ENCODE measurements at regions not wholly inside any gene's neighbourhood (a gene's known extent, or its start where the extent isn't known, plus 50 kb on each side); places are given as distances from the start of the nearest gene placed in this dataset.

DNA sequence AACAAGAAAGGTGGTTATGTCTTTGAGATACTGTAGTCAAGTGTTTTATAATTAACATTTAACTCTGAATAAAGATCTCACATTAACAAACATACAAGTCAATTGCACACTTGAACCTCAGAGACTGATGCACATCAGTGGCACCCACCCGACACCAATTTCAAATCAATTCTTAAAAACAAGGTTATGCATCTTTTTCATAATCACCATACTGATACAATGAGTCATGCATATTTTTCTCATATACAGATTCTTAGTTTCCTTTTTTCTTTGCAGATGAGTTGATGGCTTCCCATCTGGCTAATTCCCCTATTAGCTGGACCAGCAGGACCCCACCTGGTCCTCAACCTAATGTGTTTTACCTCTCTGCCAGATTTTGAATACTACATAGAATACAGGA, 136.2 kb upstream of the RPL34 start:
- H3K27me3 Mint-ChIP-seq (ENCODE audit: low read depth in 3 of 3) = peaks cover 0 to 1% (median 0%) of the 10 kb centered on the region in 3 donors
- peaks cover 0 to 11% (median 3%) of the 10 kb centered on the region in 7 donors for H3K9me3 Mint-ChIP-seq

DNA sequence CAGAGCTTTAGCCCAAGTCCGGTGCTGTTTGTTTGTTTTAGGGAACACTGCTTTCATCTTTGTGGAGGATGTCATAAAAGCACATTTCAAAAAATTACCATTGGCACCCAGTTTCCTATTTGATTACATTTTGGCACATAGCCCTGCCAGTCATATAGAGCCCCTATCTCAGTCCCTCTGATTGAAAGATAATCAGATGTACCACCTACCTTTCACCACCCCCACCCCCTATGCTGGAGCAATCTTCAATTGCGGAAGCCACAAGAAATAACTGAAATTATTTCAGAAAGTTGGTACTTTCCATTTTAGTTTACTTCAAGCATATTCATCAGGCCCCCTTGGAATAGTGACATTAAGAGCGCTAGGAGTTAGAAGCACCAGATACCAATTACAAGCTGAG, 136.7 kb upstream of the RPL34 start:
- Histone ChIP-seq H3K36me3 (replicated peaks in 1 of 2; ENCODE audit: control insufficient read depth in 1 of 2, insufficient read depth in 2 of 2, low read length in 2 of 2) (no peaks in the 10 kb centered on the region), H4K20me1 (ENCODE audit: insufficient read depth, low read length) (no peaks in the 10 kb centered on the region), H3K79me2 (ENCODE audit: insufficient read depth, low read length) (no peaks in the 10 kb centered on the region), H3K9ac (ENCODE audit: insufficient read depth, low read length, poor library complexity, severe bottlenecking) (no peak overlapping the region), H3K4me3 (replicated peaks in 1 of 3; ENCODE audit: low read depth in 2 of 3, low read length in 3 of 3) (no peak overlapping the region), H3K27me3 (ENCODE audit: control insufficient read depth in 2 of 2, insufficient read depth in 2 of 2, low read length in 2 of 2) (no peaks in the 10 kb centered on the region), H3K4me2 (replicated peaks; ENCODE audit: extremely low read depth, low read length, poor library complexity, severe bottlenecking) (no peak overlapping the region), H3K4me1 (ENCODE audit: control insufficient read depth in 1 of 2, insufficient read depth in 2 of 2, low read length in 2 of 2) (no peaks in the 10 kb centered on the region), H3K27ac (ENCODE audit: low read depth in 1 of 2, low read length in 2 of 2) (no peak overlapping the region), H3K9me3 (replicated peaks in 1 of 2; ENCODE audit: control insufficient read depth in 1 of 2, insufficient read depth in 1 of 2, low read length in 2 of 2) (peaks cover 0 to 3% of the 10 kb centered on the region in 2 donors), H2AFZ (ENCODE audit: insufficient read depth, low read depth, low read length, poor library complexity, severe bottlenecking) (no peak overlapping the region)
- H3K27me3 Mint-ChIP-seq (ENCODE audit: low read depth in 3 of 3) = peaks cover 0 to 1% (median 0%) of the 10 kb centered on the region in 3 donors
- no peak overlapping the region for H3K27ac Mint-ChIP-seq
- TF ChIP-seq, protein P1, sequence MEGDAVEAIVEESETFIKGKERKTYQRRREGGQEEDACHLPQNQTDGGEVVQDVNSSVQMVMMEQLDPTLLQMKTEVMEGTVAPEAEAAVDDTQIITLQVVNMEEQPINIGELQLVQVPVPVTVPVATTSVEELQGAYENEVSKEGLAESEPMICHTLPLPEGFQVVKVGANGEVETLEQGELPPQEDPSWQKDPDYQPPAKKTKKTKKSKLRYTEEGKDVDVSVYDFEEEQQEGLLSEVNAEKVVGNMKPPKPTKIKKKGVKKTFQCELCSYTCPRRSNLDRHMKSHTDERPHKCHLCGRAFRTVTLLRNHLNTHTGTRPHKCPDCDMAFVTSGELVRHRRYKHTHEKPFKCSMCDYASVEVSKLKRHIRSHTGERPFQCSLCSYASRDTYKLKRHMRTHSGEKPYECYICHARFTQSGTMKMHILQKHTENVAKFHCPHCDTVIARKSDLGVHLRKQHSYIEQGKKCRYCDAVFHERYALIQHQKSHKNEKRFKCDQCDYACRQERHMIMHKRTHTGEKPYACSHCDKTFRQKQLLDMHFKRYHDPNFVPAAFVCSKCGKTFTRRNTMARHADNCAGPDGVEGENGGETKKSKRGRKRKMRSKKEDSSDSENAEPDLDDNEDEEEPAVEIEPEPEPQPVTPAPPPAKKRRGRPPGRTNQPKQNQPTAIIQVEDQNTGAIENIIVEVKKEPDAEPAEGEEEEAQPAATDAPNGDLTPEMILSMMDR (IDR thresholded peaks at IDR 0.05) = no peak
- intact Hi-C loops (cut with micrococcal nuclease) = no loop called here
- WGBS (ENCODE audit: insufficient coverage) = no CpG with 5 or more reads among the region's 3 CpGs
- H3K9me3 Mint-ChIP-seq = peaks cover 0 to 9% (median 2%) of the 10 kb centered on the region in 7 donors
- H3K4me1 Mint-ChIP-seq = peaks cover 10% of the 10 kb centered on the region
- H3K36me3 Mint-ChIP-seq = no peaks in the 10 kb centered on the region
- no peak overlapping the region for H3K4me3 Mint-ChIP-seq
- no peak for DNase-seq

More for the DNA sequence above, 136.2 kb upstream of the RPL34 start:
- Histone ChIP-seq H3K9me3 (replicated peaks in 1 of 2; ENCODE audit: control insufficient read depth in 1 of 2, insufficient read depth in 1 of 2, low read length in 2 of 2) (peaks cover 0 to 3% of the 10 kb centered on the region in 2 donors), H3K4me1 (ENCODE audit: control insufficient read depth in 1 of 2, insufficient read depth in 2 of 2, low read length in 2 of 2) (no peaks in the 10 kb centered on the region), H2AFZ (ENCODE audit: insufficient read depth, low read depth, low read length, poor library complexity, severe bottlenecking) (no peak overlapping the region), H4K20me1 (ENCODE audit: insufficient read depth, low read length) (no peaks in the 10 kb centered on the region), H3K27me3 (ENCODE audit: control insufficient read depth in 2 of 2, insufficient read depth in 2 of 2, low read length in 2 of 2) (no peaks in the 10 kb centered on the region), H3K9ac (ENCODE audit: insufficient read depth, low read length, poor library complexity, severe bottlenecking) (no peak overlapping the region), H3K36me3 (replicated peaks in 1 of 2; ENCODE audit: control insufficient read depth in 1 of 2, insufficient read depth in 2 of 2, low read length in 2 of 2) (no peaks in the 10 kb centered on the region), H3K4me2 (replicated peaks; ENCODE audit: extremely low read depth, low read length, poor library complexity, severe bottlenecking) (no peak overlapping the region), H3K4me3 (replicated peaks in 1 of 3; ENCODE audit: low read depth in 2 of 3, low read length in 3 of 3) (no peak overlapping the region), H3K79me2 (ENCODE audit: insufficient read depth, low read length) (no peaks in the 10 kb centered on the region), H3K27ac (ENCODE audit: low read depth in 1 of 2, low read length in 2 of 2) (no peak overlapping the region)
- no peaks in the 10 kb centered on the region for H3K36me3 Mint-ChIP-seq
- H3K4me3 Mint-ChIP-seq = no peak overlapping the region
- TF ChIP-seq, protein P1 (IDR thresholded peaks at IDR 0.05) = no peak
- no peak overlapping the region for H3K27ac Mint-ChIP-seq
- DNase-seq = no peak
- WGBS (ENCODE audit: insufficient coverage) = 86% methylated on average over 1 of the region's 1 CpG
- intact Hi-C loops (cut with micrococcal nuclease) = no loop called here
- peaks cover 10% of the 10 kb centered on the region for H3K4me1 Mint-ChIP-seq
